HG02588 (cell line): ENCODE measurements at regions not wholly inside any gene's neighbourhood (a gene's known extent, or its start where the extent isn't known, plus 50 kb on each side); places are given as distances from the start of the nearest gene placed in this dataset.
"Not testable (repeated sequence)": the region's sequence is repeated elsewhere in the genome, so short reads cannot be mapped to it uniquely, and the experiment has no call there.

Experiments used
- ATAC-seq: cut with Tn5 transposase; IDR thresholded peaks from one replicate; pipeline ENCODE4 v1.9.1; 2021; ENCODE audit warnings: mild to moderate bottlenecking, moderate library complexity; ENCODE audit not compliant: unreplicated experiment

- no peak for ATAC-seq
These were observed 51.2 kb upstream of the THRB start for GRCh38 chr3:24545887-24546286.

GRCh38 chr3:24548278-24548677 lies 53.6 kb upstream of the THRB start:
- ATAC-seq, result no peak

- ATAC-seq, result no peak
These were observed 55.9 kb upstream of the THRB start for GRCh38 chr3:24550588-24550987.

GRCh38 chr3:24551626-24552025 lies 57.0 kb upstream of the THRB start:
- no peak for ATAC-seq

GRCh38 chr3:24562895-24563294 lies 68.2 kb upstream of the THRB start:
- ATAC-seq, result peak; percentile 95

- ATAC-seq, result no peak
These were observed 70.4 kb upstream of the THRB start for GRCh38 chr3:24565053-24565452.

GRCh38 chr3:24565656-24566055 lies 71.0 kb upstream of the THRB start:
- no peak for ATAC-seq

- ATAC-seq, result no peak
These were observed 72.3 kb upstream of the THRB start for GRCh38 chr3:24566927-24567326.

GRCh38 chr3:24572409-24572808 lies 77.8 kb upstream of the THRB start:
- ATAC-seq, result not testable (repeated sequence)

- no peak for ATAC-seq
These were observed 78.9 kb upstream of the THRB start for GRCh38 chr3:24573576-24573975.

- ATAC-seq, result no peak
These were observed 83.7 kb upstream of the THRB start for GRCh38 chr3:24578324-24578723.

GRCh38 chr3:24578951-24579421 lies 84.3 kb upstream of the THRB start:
- no peak for ATAC-seq

- no peak for ATAC-seq
These were observed 88.1 kb upstream of the THRB start for GRCh38 chr3:24582431-24583403.

GRCh38 chr3:24586920-24587319 lies 92.3 kb upstream of the THRB start:
- ATAC-seq, result no peak

GRCh38 chr3:24588629-24589512 lies 94.2 kb upstream of the THRB start:
- no peak for ATAC-seq

GRCh38 chr3:24589513-24589851 lies 94.8 kb upstream of the THRB start:
- no peak for ATAC-seq

- ATAC-seq, result no peak
These were observed 95.6 kb upstream of the THRB start for GRCh38 chr3:24589931-24590880.

GRCh38 chr3:24591191-24591590 lies 96.5 kb upstream of the THRB start:
- no peak for ATAC-seq

GRCh38 chr3:24591661-24592555 lies 97.3 kb upstream of the THRB start:
- ATAC-seq, result no peak

- no peak for ATAC-seq
These were observed 99.5 kb upstream of the THRB start for GRCh38 chr3:24594161-24594560.
